Heart right ventricle (tissue), 16 donors: ENCODE measurements at regions not wholly inside any gene's neighbourhood (a gene's known extent, or its start where the extent isn't known, plus 50 kb on each side); places are given as distances from the start of the nearest gene placed in this dataset.

Source experiments
- ATAC-seq, 8 donors: fragments of 200-7000 bp; cut with Tn5 transposase; one replicate each; pipeline ENCODE4 v1.9.1; 2020; ENCODE audit warnings: mild to moderate bottlenecking in 8 of 8, moderate library complexity in 8 of 8, moderate number of reproducible peaks in 1 of 8
- DNase-seq, 2 donors: peaks; one replicate each; pipeline ENCODE4 v3.0.0-alpha.2; 2020
- H3K27ac ChIP-seq, 10 donors: fragments of 200-600 bp; sonication (generic) in 2 of 10; one replicate each; pipeline versions ENCODE4 v1.5.0 to v1.8.0; 2020 to 2022; ENCODE audit warnings: mild to moderate bottlenecking in 3 of 10
- H3K27me3 ChIP-seq, 7 donors: fragments of 200-600 bp; one replicate each; pipeline ENCODE4 v1.8.0; 2021 to 2022; ENCODE audit warnings: mild to moderate bottlenecking in 2 of 7
- H3K36me3 ChIP-seq, 9 donors: fragments of 200-600 bp; sonication (generic) in 1 of 9; one replicate each; pipeline versions ENCODE4 v1.5.0 to v1.8.0; 2020 to 2022; ENCODE audit warnings: mild to moderate bottlenecking in 2 of 9
- H3K4me1 ChIP-seq, 9 donors: fragments of 200-600 bp; sonication (generic) in 1 of 9; one replicate each; pipeline versions ENCODE4 v1.5.0 to v1.8.0; 2020 to 2022; ENCODE audit warnings: mild to moderate bottlenecking in 4 of 9
- H3K4me3 ChIP-seq, 10 donors: fragments of 200-600 bp; sonication (generic) in 2 of 10; one replicate each; pipeline versions ENCODE4 v1.5.0 to v1.8.0; 2020 to 2022; ENCODE audit warnings: mild to moderate bottlenecking in 7 of 10, moderate library complexity in 2 of 10
- H3K9me3 ChIP-seq, 11 donors: fragments of 200-600 bp in 10 of 11; sonication (generic) in 2 of 11; one replicate each; pipeline versions ENCODE4 v1.5.0 to v1.8.0; 2013 to 2022; ENCODE audit warnings: mild to moderate bottlenecking in 2 of 11, control low read depth in 1 of 11, moderate library complexity in 1 of 11
- WGBS, 2 donors: extraction: QIAGEN DNeasy Blood & Tissue Kit; methylation state at CpG; one replicate each; pipeline ENCODE4 v1.1.7; 2013; ENCODE audit warnings: inconsistent platforms in 1 of 2; 5-methylcytosine and 5-hydroxymethylcytosine counted together
- intact Hi-C, 10 donors: fragments of 100-400 bp; cut with DNase I; formaldehyde crosslinking; loops; one replicate each; pipeline versions ENCODE4 v1.11.1 to v1.14.2; 2022
- TF ChIP-seq, protein P1 (sequence below), 9 donors: fragments of 200-600 bp; sonication (generic) in 2 of 9; IDR thresholded peaks; one replicate each; pipeline versions ENCODE4 v1.5.0 to v1.8.0; 2021 to 2022; ENCODE audit warnings: antibody characterized with exemption in 9 of 9, mild to moderate bottlenecking in 5 of 9, moderate library complexity in 1 of 9
- donor health status: Arrhythmogenic right ventricular cardiomyopathy.
- donor health status: ischemic (EF 13 %, LVEDD 7.1; RV severe dilation, severe dysfunction).
- donor health status: healthy with polysubstance abuse.
- donor health status: DM: no; HTN: yes; CAD: no.
- donor health status: DM: no; HTN: no; CAD: no.
- donor health status: ischemic (EF 25% LVEDD 6.9; RV normal size, moderate dysfunction).
- donor health status: ischemic (EF 25% LVEDD 5.7; RV mildly dilated, moderate dysfunction).
- donor health status: healthy.
- donor health status: DM: yes; HTN: yes; CAD: no.
- donor health status: Ischemic cardiomyopathy.
- donor health status: ischemic (EF 35%, LVEDD 5.7; RV mildly dilated, moderate dysfunction).
- donor health status: nonischemic (EF 11% LVEDD 7.7; RV severe dilation, severe dysfunction).
- donor health status: DM: yes; HTN: yes; CAD: no.
- donor health status: PGD.
- donor health status: ischemic (EF 29% LVEDD 5.4; RV normal size, mild dysfunction).
- donor health status: nonischemic (EF 23%, LVEDD 6.1; RV moderate dilation, normal function).

DNA sequence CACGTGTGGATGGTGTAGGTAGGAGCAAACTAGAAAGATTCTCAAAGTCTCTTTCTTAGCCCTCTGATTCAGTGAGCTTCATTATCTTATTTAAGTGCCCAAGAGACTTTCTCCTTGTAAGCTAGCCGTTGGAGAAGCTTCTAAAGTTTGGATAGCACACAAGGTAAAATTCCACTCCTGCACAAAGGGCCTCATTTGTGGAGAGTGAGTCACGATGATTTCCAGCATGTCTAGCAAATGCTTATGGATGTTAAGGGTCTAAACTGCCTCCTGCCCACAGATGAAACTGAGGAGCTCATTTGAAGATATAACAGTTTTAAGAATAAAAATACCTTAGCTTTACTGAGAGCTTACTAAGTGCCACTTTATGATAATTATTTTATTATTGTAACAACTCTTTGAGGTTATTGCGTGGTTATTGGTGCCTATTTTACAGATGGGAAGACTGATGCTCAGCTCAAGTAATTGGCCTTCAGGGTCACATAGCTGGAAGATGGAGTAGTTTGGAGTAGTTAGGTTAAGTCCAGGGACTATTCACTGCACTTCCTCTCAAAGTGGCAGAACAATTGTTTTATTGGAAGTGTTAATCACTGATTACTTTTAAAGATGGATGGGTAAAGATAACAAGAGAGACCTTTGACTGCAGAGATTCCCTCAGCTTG lies 78.7 kb upstream of the HIF1A start:
- DNase-seq (no peak), ATAC-seq (no peak)
- peaks cover 0 to 41% (median 8%) of the 10 kb centered on the region in 9 donors for H3K4me1 ChIP-seq
- TF ChIP-seq, protein P1, sequence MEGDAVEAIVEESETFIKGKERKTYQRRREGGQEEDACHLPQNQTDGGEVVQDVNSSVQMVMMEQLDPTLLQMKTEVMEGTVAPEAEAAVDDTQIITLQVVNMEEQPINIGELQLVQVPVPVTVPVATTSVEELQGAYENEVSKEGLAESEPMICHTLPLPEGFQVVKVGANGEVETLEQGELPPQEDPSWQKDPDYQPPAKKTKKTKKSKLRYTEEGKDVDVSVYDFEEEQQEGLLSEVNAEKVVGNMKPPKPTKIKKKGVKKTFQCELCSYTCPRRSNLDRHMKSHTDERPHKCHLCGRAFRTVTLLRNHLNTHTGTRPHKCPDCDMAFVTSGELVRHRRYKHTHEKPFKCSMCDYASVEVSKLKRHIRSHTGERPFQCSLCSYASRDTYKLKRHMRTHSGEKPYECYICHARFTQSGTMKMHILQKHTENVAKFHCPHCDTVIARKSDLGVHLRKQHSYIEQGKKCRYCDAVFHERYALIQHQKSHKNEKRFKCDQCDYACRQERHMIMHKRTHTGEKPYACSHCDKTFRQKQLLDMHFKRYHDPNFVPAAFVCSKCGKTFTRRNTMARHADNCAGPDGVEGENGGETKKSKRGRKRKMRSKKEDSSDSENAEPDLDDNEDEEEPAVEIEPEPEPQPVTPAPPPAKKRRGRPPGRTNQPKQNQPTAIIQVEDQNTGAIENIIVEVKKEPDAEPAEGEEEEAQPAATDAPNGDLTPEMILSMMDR (IDR thresholded peaks at IDR 0.05): no peak
- intact Hi-C loops: no loop called here
- H3K27ac ChIP-seq: peak overlapping the region in 1 of 10 donors; percentile 8
- H3K27me3 ChIP-seq: no peaks in the 10 kb centered on the region
- H3K36me3 ChIP-seq: no peaks in the 10 kb centered on the region
- H3K9me3 ChIP-seq: no peaks in the 10 kb centered on the region
- 71 to 75% methylated on average over 4 of the region's 4 CpGs for WGBS, 2 donors
- H3K4me3 ChIP-seq: no peak overlapping the region

DNA sequence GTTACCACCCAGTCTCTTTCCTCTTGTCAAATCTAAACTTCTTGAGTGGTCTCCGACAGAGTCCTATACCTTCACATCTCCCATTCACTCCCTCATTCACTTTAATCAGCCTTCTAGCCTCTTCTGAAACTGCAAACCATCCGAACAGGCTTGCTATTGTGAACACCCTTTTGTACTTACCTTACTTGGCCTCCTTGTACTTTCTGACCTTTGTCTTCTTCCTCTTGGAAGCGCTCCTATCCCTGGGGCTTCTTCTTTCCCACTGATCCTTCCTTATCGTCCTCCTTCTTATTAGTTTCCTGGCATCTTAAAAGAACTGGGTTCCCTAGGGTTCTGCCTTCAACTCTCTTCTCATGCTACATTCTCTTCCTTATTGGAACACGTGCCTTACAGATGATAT lies 76.9 kb upstream of the HIF1A start:
- TF ChIP-seq, protein P1 (IDR thresholded peaks at IDR 0.05): no peak
- intact Hi-C loops: no loop called here
- Histone ChIP-seq H3K27me3 (no peaks in the 10 kb centered on the region), H3K4me3 (no peak overlapping the region), H3K27ac (peak overlapping the region in 2 of 10 donors; percentile 12 to 52), H3K4me1 (peaks cover 0 to 41% (median 8%) of the 10 kb centered on the region in 9 donors), H3K36me3 (no peaks in the 10 kb centered on the region), H3K9me3 (no peaks in the 10 kb centered on the region)
- ATAC-seq: no peak
- DNase-seq: no peak
- whole genome bisulfite sequencing, 2 donors: 63 to 67% methylated on average over 5 of the region's 5 CpGs

DNA sequence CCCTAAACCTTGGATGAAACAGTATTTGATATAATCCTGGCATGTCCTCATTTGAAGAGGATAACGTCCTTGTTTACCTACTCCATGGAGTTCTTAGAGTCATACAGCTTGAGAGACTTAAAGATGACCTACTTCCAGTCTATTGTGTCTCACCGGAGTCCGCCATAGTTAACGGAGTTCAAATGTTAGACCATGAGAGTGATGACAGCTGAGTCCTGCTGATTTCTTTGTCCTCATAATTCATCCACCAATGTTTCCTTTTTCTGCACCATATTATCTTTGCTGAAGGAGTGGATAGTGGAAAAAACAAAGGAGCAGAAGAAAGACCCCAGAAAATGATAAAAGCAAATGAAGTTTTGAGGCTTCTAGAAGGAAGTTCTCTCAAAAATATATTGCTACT lies 75.8 kb upstream of the HIF1A start:
- Histone ChIP-seq H3K9me3 (no peaks in the 10 kb centered on the region), H3K36me3 (no peaks in the 10 kb centered on the region), H3K4me1 (peaks cover 0 to 41% (median 8%) of the 10 kb centered on the region in 9 donors), H3K27ac (peak overlapping the region in 1 of 10 donors; percentile 68), H3K4me3 (no peak overlapping the region), H3K27me3 (no peaks in the 10 kb centered on the region)
- WGBS, 2 donors: 90 to 91% methylated on average over 4 of the region's 4 CpGs
- TF ChIP-seq, protein P1 (IDR thresholded peaks at IDR 0.05): no peak
- no peak for DNase-seq
- intact Hi-C loops: no loop called here
- ATAC-seq: no peak

DNA sequence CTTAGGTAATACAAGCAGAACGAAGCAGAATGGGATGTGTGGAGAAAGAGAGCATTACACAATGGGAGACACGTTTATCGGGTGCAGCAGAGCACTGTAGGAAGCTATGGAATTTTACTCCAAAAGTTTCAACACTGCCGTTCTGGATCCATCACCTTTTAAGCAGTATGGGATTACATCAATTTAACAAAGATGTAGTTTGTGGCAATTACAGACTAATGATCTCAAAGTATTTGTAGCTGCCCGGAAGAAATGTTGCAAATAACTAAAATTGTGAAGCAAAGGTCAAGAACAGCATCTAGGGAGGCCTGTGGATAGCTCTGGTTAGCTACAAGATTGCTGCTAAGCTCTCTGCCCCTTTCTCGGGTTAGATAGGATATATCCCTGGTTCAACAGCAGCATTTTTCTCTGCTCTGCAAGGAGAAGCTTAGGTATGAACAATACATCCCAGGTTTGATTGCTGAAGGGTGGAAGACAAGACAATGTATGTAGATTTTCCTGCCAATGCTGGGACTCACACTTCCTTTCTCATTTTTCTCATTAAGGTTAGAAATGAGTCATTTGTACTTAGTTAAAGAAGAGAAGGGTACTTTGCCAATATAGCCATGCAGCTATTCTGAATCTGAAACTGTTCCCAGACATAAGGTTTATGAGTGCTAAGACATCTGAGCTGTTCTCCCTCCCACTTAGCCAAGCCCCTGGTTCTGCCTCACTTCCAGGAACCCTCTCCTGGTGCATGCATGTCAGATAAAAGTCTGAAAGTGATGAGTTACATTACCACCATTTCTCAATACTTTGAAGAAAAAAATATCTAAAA lies 75.0 kb upstream of the HIF1A start:
- Histone ChIP-seq H3K27me3 (no peaks in the 10 kb centered on the region), H3K4me1 (peaks cover 0 to 41% (median 8%) of the 10 kb centered on the region in 9 donors), H3K36me3 (no peaks in the 10 kb centered on the region), H3K4me3 (no peak overlapping the region), H3K27ac (peak overlapping the region in 1 of 10 donors; percentile 68), H3K9me3 (no peaks in the 10 kb centered on the region)
- 78 to 83% methylated on average over 6 of the region's 6 CpGs for WGBS, 2 donors
- peak in 3 of 8 donors; percentile 41 to 90 (median 82) for ATAC-seq
- no peak for DNase-seq
- intact Hi-C loops: no loop called here
- TF ChIP-seq, protein P1 (IDR thresholded peaks at IDR 0.05): no peak
